GM12878 (cell line): ENCODE measurements at regions not wholly inside any gene's neighbourhood (a gene's known extent, or its start where the extent isn't known, plus 50 kb on each side); places are given as distances from the start of the nearest gene placed in this dataset.

Experiments
- BACH1 ChIP-seq: fragments of 450-650 bp; IDR thresholded peaks from 2 replicates; pipeline ENCODE4 v1.6.1; 2017; ENCODE audit warnings: mild to moderate bottlenecking, borderline replicate concordance
- CBX5 ChIP-seq: sonication (generic); IDR thresholded peaks from 2 replicates; pipeline ENCODE4 v1.6.1; 2016; ENCODE audit warnings: low read depth, moderate library complexity, mild to moderate bottlenecking, inconsistent platforms
- ETV6 ChIP-seq, 2 experiments: fragments of 450-650 bp in 1 of 2; IDR thresholded peaks in 1 of 2; conservative IDR thresholded peaks in 1 of 2; 2 replicates each; pipeline ENCODE4 v1.6.1; 2014; ENCODE audit warnings: antibody characterized with exemption in 1 of 2, borderline replicate concordance in 1 of 2, low read depth in 1 of 2, mild to moderate bottlenecking in 1 of 2, moderate library complexity in 1 of 2
- HDAC6 ChIP-seq: fragments of 200-600 bp; sonication (generic); IDR thresholded peaks from one replicate; pipeline ENCODE4 v1.8.0; 2017; ENCODE audit warnings: antibody characterized with exemption; ENCODE audit not compliant: unreplicated experiment
- JUND ChIP-seq: IDR thresholded peaks from 2 replicates; pipeline ENCODE4 v1.6.1; 2012; ENCODE audit warnings: low read depth, mild to moderate bottlenecking, low read length, improper control_type of control experiment, moderate library complexity
- MEF2A ChIP-seq: IDR thresholded peaks from 2 replicates; pipeline ENCODE4 v1.6.1; 2011; ENCODE audit warnings: low read depth, mild to moderate bottlenecking, low read length, moderate library complexity; ENCODE audit not compliant: insufficient read depth
- PAX5 ChIP-seq: IDR thresholded peaks from 2 replicates; pipeline ENCODE4 v1.6.1; 2011; ENCODE audit warnings: low read depth, low read length, borderline replicate concordance
- RAD51 ChIP-seq: fragments of 450-650 bp; IDR thresholded peaks from 2 replicates; pipeline ENCODE4 v1.6.1; 2016; ENCODE audit warnings: moderate library complexity, mild to moderate bottlenecking, inconsistent platforms
- RELA ChIP-seq: fragments of 450-650 bp; IDR thresholded peaks from 2 replicates; pipeline ENCODE4 v1.8.0; 2014; ENCODE audit warnings: borderline replicate concordance; ENCODE audit not compliant: partially characterized antibody
- RFX5 ChIP-seq: IDR thresholded peaks from 2 replicates; pipeline ENCODE4 v1.6.1; 2011; ENCODE audit warnings: low read depth, low read length, improper control_type of control experiment
- SIN3A ChIP-seq: IDR thresholded peaks from 2 replicates; pipeline ENCODE4 v1.6.1; 2012; ENCODE audit warnings: low read depth, low read length, improper control_type of control experiment
- SMC3 ChIP-seq: IDR thresholded peaks from 2 replicates; pipeline ENCODE4 v1.6.1; 2011; ENCODE audit warnings: low read length, improper control_type of control experiment, borderline replicate concordance
- SREBF1 ChIP-seq: IDR thresholded peaks from 2 replicates; pipeline ENCODE4 v1.6.1; 2012; ENCODE audit warnings: mild to moderate bottlenecking, low read length
- SRF ChIP-seq, 2 experiments: IDR thresholded peaks; 2 replicates each; pipeline ENCODE4 v1.6.1; 2011; ENCODE audit warnings: low read depth in 2 of 2, low read length in 2 of 2, mild to moderate bottlenecking in 1 of 2, moderate library complexity in 1 of 2
- WRNIP1 ChIP-seq: IDR thresholded peaks from 2 replicates; pipeline ENCODE4 v1.6.1; 2011; ENCODE audit warnings: low read depth, low read length, improper control_type of control experiment, borderline replicate concordance
- ZNF207 ChIP-seq: fragments of 450-650 bp; IDR thresholded peaks from 2 replicates; pipeline ENCODE4 v1.6.1; 2014; ENCODE audit warnings: antibody characterized with exemption, mild to moderate bottlenecking, borderline replicate concordance
- TF ChIP-seq, protein P1 (sequence below): fragments of 450-650 bp; IDR thresholded peaks from 2 replicates; pipeline ENCODE4 v1.6.1; 2017; ENCODE audit warnings: low read depth, mild to moderate bottlenecking, moderate library complexity
- TF ChIP-seq, protein P2 (sequence below): fragments of 450-650 bp; conservative IDR thresholded peaks from 2 replicates; pipeline ENCODE4 v1.6.1; 2017; ENCODE audit warnings: mild to moderate bottlenecking, moderate library complexity
- TF ChIP-seq, protein P3 (sequence below): IDR thresholded peaks from 2 replicates; pipeline ENCODE4 v1.6.1; 2012; ENCODE audit warnings: low read length, inconsistent platforms
- TF ChIP-seq, protein P4 (sequence below): fragments of 450-650 bp; IDR thresholded peaks from 2 replicates; pipeline ENCODE4 v1.6.1; 2017; ENCODE audit warnings: mild to moderate bottlenecking, low read depth, inconsistent platforms; ENCODE audit not compliant: poor library complexity, severe bottlenecking
- TF ChIP-seq, protein P5 (sequence below): IDR thresholded peaks from 2 replicates; pipeline ENCODE4 v1.6.1; 2011; ENCODE audit warnings: borderline replicate concordance, low read depth, mild to moderate bottlenecking, moderate library complexity, mixed read lengths, low read length; ENCODE audit not compliant: insufficient read depth; ENCODE audit errors: extremely low read length

DNA sequence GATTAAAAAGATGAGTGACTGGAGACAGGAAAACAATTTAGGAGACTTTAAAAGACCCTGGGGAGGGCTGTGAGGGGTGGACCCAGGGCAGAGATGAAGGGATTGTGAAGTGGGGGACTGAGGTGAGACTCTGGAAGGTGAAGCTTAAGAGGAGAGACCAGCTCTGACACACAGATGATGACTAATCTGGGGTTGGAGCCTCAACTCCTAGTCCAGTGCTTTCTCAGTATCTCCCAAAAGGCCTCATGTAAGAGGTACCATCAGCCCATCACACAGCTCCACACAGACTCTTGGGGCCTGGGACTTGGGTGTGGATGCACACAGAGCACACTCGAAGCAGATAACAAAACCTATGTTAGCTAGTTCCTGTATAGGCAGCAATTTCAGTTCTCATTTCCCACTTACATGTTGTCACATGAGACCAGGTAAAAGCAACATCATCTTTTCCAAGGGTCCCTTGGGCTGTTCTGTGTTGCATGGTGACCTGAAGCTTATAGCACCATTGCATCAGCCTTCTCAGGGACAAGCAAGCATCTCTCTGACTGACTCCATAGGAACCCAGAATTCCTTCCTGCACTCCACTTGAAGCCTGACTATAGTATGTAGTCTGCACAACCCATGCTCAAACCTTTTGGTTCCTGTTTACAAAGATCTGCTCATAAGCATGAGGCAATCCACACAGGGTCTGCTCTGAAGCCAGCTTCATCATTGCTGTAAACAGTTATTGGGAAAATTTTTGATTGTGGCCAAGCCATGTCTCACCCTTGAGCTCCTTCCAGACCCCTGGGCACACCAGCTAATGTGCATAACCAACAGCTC, 88.6 kb upstream of the MYCBP2 start (continued):
- TF ChIP-seq, protein P1, sequence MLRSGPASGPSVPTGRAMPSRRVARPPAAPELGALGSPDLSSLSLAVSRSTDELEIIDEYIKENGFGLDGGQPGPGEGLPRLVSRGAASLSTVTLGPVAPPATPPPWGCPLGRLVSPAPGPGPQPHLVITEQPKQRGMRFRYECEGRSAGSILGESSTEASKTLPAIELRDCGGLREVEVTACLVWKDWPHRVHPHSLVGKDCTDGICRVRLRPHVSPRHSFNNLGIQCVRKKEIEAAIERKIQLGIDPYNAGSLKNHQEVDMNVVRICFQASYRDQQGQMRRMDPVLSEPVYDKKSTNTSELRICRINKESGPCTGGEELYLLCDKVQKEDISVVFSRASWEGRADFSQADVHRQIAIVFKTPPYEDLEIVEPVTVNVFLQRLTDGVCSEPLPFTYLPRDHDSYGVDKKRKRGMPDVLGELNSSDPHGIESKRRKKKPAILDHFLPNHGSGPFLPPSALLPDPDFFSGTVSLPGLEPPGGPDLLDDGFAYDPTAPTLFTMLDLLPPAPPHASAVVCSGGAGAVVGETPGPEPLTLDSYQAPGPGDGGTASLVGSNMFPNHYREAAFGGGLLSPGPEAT: no peak
- TF ChIP-seq, protein P2, sequence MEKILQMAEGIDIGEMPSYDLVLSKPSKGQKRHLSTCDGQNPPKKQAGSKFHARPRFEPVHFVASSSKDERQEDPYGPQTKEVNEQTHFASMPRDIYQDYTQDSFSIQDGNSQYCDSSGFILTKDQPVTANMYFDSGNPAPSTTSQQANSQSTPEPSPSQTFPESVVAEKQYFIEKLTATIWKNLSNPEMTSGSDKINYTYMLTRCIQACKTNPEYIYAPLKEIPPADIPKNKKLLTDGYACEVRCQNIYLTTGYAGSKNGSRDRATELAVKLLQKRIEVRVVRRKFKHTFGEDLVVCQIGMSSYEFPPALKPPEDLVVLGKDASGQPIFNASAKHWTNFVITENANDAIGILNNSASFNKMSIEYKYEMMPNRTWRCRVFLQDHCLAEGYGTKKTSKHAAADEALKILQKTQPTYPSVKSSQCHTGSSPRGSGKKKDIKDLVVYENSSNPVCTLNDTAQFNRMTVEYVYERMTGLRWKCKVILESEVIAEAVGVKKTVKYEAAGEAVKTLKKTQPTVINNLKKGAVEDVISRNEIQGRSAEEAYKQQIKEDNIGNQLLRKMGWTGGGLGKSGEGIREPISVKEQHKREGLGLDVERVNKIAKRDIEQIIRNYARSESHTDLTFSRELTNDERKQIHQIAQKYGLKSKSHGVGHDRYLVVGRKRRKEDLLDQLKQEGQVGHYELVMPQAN: no peak
- TF ChIP-seq SMC3 (no peak), PAX5 (no peak), BACH1 (no peak), RELA (no peak), ZNF207 (no peak), JUND (no peak), SREBF1 (no peak), SIN3A (no peak), CBX5 (no peak), RFX5 (no peak), ETV6 (conservative IDR thresholded peaks at IDR 0.05 in 1 of 2, IDR thresholded peaks at IDR 0.05 in 1 of 2; ENCODE audit: borderline replicate concordance in 1 of 2, low read depth in 1 of 2) (peak in 1 of 2 experiments; percentile 72; a peak in 1 of 4 replicates), RAD51 (no peak), HDAC6 (no peak), MEF2A (no peak), SRF (IDR thresholded peaks at IDR 0.05; ENCODE audit: low read depth in 2 of 2, low read length in 2 of 2) (no peak), WRNIP1 (no peak)
- TF ChIP-seq, protein P3, sequence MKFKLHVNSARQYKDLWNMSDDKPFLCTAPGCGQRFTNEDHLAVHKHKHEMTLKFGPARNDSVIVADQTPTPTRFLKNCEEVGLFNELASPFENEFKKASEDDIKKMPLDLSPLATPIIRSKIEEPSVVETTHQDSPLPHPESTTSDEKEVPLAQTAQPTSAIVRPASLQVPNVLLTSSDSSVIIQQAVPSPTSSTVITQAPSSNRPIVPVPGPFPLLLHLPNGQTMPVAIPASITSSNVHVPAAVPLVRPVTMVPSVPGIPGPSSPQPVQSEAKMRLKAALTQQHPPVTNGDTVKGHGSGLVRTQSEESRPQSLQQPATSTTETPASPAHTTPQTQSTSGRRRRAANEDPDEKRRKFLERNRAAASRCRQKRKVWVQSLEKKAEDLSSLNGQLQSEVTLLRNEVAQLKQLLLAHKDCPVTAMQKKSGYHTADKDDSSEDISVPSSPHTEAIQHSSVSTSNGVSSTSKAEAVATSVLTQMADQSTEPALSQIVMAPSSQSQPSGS: no peak
- TF ChIP-seq, protein P4, sequence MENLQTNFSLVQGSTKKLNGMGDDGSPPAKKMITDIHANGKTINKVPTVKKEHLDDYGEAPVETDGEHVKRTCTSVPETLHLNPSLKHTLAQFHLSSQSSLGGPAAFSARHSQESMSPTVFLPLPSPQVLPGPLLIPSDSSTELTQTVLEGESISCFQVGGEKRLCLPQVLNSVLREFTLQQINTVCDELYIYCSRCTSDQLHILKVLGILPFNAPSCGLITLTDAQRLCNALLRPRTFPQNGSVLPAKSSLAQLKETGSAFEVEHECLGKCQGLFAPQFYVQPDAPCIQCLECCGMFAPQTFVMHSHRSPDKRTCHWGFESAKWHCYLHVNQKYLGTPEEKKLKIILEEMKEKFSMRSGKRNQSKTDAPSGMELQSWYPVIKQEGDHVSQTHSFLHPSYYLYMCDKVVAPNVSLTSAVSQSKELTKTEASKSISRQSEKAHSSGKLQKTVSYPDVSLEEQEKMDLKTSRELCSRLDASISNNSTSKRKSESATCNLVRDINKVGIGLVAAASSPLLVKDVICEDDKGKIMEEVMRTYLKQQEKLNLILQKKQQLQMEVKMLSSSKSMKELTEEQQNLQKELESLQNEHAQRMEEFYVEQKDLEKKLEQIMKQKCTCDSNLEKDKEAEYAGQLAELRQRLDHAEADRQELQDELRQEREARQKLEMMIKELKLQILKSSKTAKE: no peak
- TF ChIP-seq, protein P5, sequence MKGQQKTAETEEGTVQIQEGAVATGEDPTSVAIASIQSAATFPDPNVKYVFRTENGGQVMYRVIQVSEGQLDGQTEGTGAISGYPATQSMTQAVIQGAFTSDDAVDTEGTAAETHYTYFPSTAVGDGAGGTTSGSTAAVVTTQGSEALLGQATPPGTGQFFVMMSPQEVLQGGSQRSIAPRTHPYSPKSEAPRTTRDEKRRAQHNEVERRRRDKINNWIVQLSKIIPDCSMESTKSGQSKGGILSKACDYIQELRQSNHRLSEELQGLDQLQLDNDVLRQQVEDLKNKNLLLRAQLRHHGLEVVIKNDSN: no peak
